ENCODE measurements at regions not wholly inside any gene's neighbourhood (a gene's known extent, or its start where the extent isn't known, plus 50 kb on each side); places are given as distances from the start of the nearest gene placed in this dataset.

DNA sequence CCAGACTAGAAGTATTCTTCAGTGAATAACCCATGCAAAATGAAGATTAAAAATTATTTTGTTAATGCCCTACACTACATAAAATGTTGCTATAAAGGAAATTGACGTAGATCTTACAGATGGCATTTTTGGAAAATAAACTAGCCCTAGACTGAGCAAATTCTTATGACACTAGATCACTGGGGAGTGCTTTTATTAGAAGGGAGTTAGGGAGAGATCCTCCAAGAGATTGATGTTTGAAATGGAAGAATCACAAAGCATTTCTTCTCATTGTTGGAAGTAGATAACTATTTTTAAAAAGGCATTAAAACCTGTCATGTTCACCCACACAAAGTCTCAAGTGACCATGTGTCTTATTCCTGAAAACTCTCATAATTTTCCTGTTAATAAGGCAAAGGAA is 351.1 kb upstream of the TLE4 start:
- H3K9me3 ChIP-seq (ENCODE audit: control insufficient read depth, insufficient read depth, low read depth, low read length): no peaks in the 10 kb centered on the region
- TF ChIP-seq EZH2 (IDR thresholded peaks at IDR 0.05; ENCODE audit: low read length, missing control alignments): no peak
- TF ChIP-seq, protein P1, sequence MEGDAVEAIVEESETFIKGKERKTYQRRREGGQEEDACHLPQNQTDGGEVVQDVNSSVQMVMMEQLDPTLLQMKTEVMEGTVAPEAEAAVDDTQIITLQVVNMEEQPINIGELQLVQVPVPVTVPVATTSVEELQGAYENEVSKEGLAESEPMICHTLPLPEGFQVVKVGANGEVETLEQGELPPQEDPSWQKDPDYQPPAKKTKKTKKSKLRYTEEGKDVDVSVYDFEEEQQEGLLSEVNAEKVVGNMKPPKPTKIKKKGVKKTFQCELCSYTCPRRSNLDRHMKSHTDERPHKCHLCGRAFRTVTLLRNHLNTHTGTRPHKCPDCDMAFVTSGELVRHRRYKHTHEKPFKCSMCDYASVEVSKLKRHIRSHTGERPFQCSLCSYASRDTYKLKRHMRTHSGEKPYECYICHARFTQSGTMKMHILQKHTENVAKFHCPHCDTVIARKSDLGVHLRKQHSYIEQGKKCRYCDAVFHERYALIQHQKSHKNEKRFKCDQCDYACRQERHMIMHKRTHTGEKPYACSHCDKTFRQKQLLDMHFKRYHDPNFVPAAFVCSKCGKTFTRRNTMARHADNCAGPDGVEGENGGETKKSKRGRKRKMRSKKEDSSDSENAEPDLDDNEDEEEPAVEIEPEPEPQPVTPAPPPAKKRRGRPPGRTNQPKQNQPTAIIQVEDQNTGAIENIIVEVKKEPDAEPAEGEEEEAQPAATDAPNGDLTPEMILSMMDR (conservative IDR thresholded peaks at IDR 0.05 in 1 of 2, IDR thresholded peaks at IDR 0.05 in 1 of 2; ENCODE audit: low read depth in 1 of 2, low read length in 2 of 2): no peak
- no peaks in the 10 kb centered on the region for H3K79me2 ChIP-seq (ENCODE audit: control insufficient read depth, insufficient read depth, low read length)
- H3K36me3 ChIP-seq (ENCODE audit: control insufficient read depth, insufficient read depth, low read length): no peaks in the 10 kb centered on the region
- no peak overlapping the region for H2AFZ ChIP-seq (ENCODE audit: low read length)
- no peaks in the 10 kb centered on the region for H4K20me1 ChIP-seq (ENCODE audit: control insufficient read depth, extremely low read depth, insufficient read depth, low read length)
- peak; percentile 43 to 87 for DNase-seq (ENCODE audit: low read depth in 2 of 2)
- no peaks in the 10 kb centered on the region for H3K4me1 ChIP-seq (ENCODE audit: control insufficient read depth, extremely low read depth, insufficient read depth, low read length)
- H3K27ac ChIP-seq (ENCODE audit: insufficient read depth, low read length): peak overlapping the region; percentile 29
- H3K4me2 ChIP-seq (ENCODE audit: extremely low read depth, insufficient read depth, low read length): no peak overlapping the region
- H3K4me3 ChIP-seq (replicated peaks in 1 of 4; ENCODE audit: control extremely low read depth in 1 of 4, insufficient read depth in 1 of 4, low read depth in 3 of 4, low read length in 4 of 4): no peak overlapping the region
- H3K9ac ChIP-seq (ENCODE audit: insufficient read depth, low read length): no peak overlapping the region
- H3K27me3 ChIP-seq (ENCODE audit: control insufficient read depth, insufficient read depth, low read length): no peaks in the 10 kb centered on the region

DNA sequence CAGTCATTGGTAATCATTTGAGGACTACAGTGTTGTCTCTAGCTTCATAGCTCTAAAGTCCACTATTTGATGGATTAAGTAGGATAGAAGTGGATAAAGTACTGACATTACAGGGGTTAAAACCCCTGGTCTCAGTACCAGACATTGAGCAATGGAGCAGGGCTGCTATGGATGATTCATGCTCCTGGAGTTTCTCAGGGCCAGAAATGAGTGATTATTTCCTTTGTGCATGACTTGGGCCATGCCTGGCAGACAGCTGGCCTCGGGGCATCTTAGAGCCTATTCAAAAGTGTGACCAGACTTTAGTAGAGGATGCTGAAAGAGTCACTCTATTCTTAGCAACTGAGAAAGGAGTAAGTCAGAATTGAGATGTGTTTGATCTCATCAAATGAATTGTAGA is 350.7 kb upstream of the TLE4 start:
- no peak overlapping the region for H3K9ac ChIP-seq (ENCODE audit: insufficient read depth, low read length)
- TF ChIP-seq EZH2 (IDR thresholded peaks at IDR 0.05; ENCODE audit: low read length, missing control alignments): no peak
- TF ChIP-seq, protein P1 (conservative IDR thresholded peaks at IDR 0.05 in 1 of 2, IDR thresholded peaks at IDR 0.05 in 1 of 2; ENCODE audit: low read depth in 1 of 2, low read length in 2 of 2): no peak
- no peaks in the 10 kb centered on the region for H3K9me3 ChIP-seq (ENCODE audit: control insufficient read depth, insufficient read depth, low read depth, low read length)
- DNase-seq (ENCODE audit: low read depth in 2 of 2): peak; percentile 83 to 97
- no peaks in the 10 kb centered on the region for H4K20me1 ChIP-seq (ENCODE audit: control insufficient read depth, extremely low read depth, insufficient read depth, low read length)
- peak overlapping the region; percentile 29 for H3K27ac ChIP-seq (ENCODE audit: insufficient read depth, low read length)
- no peak overlapping the region for H3K4me3 ChIP-seq (replicated peaks in 1 of 4; ENCODE audit: control extremely low read depth in 1 of 4, insufficient read depth in 1 of 4, low read depth in 3 of 4, low read length in 4 of 4)
- no peaks in the 10 kb centered on the region for H3K4me1 ChIP-seq (ENCODE audit: control insufficient read depth, extremely low read depth, insufficient read depth, low read length)
- no peak overlapping the region for H2AFZ ChIP-seq (ENCODE audit: low read length)
- no peaks in the 10 kb centered on the region for H3K79me2 ChIP-seq (ENCODE audit: control insufficient read depth, insufficient read depth, low read length)
- H3K36me3 ChIP-seq (ENCODE audit: control insufficient read depth, insufficient read depth, low read length): no peaks in the 10 kb centered on the region
- peak overlapping the region; percentile 28 for H3K4me2 ChIP-seq (ENCODE audit: extremely low read depth, insufficient read depth, low read length)
- H3K27me3 ChIP-seq (ENCODE audit: control insufficient read depth, insufficient read depth, low read length): no peaks in the 10 kb centered on the region

DNA sequence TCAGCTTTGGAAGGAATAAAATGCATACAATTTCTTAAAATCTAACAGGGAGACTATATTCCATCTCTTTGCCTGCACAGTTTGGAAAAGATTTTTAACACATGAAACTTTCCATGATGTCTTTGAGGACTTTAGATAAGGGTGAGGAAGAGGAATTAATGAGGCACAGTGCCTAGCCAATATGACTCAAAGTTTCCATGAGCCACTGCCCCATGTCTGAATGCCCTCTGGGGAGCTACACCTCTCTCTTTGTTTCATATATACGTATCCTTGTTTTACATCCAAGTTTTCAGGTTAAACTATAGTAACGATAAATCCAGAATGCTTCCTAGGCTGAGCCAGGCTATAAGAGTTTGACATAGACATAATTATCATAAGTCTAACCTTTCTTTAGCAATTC is 349.3 kb upstream of the TLE4 start:
- Histone ChIP-seq H2AFZ (ENCODE audit: low read length) (no peak overlapping the region), H3K9me3 (ENCODE audit: control insufficient read depth, insufficient read depth, low read depth, low read length) (no peaks in the 10 kb centered on the region), H3K4me3 (replicated peaks in 1 of 4; ENCODE audit: control extremely low read depth in 1 of 4, insufficient read depth in 1 of 4, low read depth in 3 of 4, low read length in 4 of 4) (no peak overlapping the region), H3K36me3 (ENCODE audit: control insufficient read depth, insufficient read depth, low read length) (no peaks in the 10 kb centered on the region), H3K27ac (ENCODE audit: insufficient read depth, low read length) (no peak overlapping the region), H3K27me3 (ENCODE audit: control insufficient read depth, insufficient read depth, low read length) (no peaks in the 10 kb centered on the region), H3K9ac (ENCODE audit: insufficient read depth, low read length) (no peak overlapping the region), H4K20me1 (ENCODE audit: control insufficient read depth, extremely low read depth, insufficient read depth, low read length) (no peaks in the 10 kb centered on the region), H3K4me2 (ENCODE audit: extremely low read depth, insufficient read depth, low read length) (no peak overlapping the region), H3K4me1 (ENCODE audit: control insufficient read depth, extremely low read depth, insufficient read depth, low read length) (no peaks in the 10 kb centered on the region), H3K79me2 (ENCODE audit: control insufficient read depth, insufficient read depth, low read length) (no peaks in the 10 kb centered on the region)
- TF ChIP-seq EZH2 (IDR thresholded peaks at IDR 0.05; ENCODE audit: low read length, missing control alignments): no peak
- TF ChIP-seq, protein P1 (conservative IDR thresholded peaks at IDR 0.05 in 1 of 2, IDR thresholded peaks at IDR 0.05 in 1 of 2; ENCODE audit: low read depth in 1 of 2, low read length in 2 of 2): no peak
- peak in 1 of 2 donors; percentile 76 for DNase-seq (ENCODE audit: low read depth in 2 of 2)
